HTR-8/SVneo (cell line): ENCODE measurements at regions not wholly inside any gene's neighbourhood (a gene's known extent, or its start where the extent isn't known, plus 50 kb on each side); places are given as distances from the start of the nearest gene placed in this dataset.

Source experiments
- DNase-seq: peaks from one replicate; pipeline ENCODE4 v3.0.0; 2011; ENCODE audit warnings: low spot score, mixed read lengths; ENCODE audit not compliant: insufficient read length
- FAIRE-seq: peaks from 2 replicates; lab custom pipeline; 2011; peaks lifted over from hg19 to GRCh38; lab: Jason Lieb, UNC

- FAIRE-seq: no peak
Observed at GRCh38 chr12:89258240-89258969, 93.9 kb downstream of the DUSP6 start.

DNA sequence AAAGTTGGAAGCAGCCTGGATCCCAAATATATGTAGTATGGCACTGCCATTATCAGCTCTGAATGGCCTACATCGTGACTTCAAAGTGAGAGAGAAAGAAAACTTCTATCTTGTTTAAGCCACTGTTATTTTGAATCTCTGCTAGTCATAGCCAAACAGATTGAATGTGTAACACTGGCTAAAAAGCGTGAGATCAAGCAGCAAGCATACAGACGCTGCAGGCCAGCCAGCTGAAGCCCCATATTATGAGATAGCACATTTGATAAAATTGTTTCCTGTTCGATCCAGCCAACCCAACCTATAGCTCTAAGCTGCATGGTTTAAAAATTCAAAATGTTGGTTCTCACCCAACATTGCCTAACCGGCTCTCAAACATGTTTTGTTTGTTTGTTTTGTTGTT is 95.0 kb downstream of the DUSP6 start:
- no peak for FAIRE-seq
- no peak for DNase-seq

More at GRCh38 chr12:89258240-89258969, 93.9 kb downstream of the DUSP6 start:
- DNase-seq: no peak

DNA sequence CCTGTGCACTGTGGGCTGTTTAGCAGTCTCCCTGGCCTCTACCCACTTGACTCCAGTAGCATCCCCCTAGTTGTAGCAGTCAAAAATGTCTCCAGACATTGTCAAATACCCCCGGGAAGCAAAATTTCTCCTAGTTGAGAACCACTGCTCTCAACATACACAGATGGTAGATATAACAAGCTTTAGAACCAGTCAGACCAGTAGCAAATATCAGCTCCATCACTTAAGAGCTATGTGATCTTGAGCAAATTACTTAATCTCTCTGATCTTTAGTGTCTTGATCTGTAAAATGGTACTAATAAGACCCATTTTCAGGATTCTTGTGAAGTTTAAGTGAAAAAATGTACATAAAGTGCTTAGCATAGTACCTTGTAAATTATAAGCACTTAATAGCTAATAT is 96.2 kb downstream of the DUSP6 start:
- no peak for FAIRE-seq
- no peak for DNase-seq

DNA sequence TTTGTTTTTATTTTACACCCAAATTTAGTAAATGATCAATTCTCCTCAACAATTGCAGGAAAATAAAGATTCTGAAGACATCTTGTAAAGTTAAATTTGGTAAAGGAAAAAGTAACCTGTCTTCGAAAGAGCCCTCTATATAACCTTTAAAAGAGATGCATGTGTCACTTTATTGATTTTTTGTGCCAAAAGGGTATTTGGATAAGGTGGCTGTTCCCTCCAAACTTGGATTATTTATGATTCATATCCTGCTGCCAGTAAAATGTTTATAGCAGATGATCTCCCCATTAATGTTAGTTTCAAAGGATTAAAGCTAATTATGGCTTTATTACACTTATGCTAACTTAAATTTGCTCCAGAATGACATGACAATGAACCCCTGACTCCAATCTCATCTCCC is 98.8 kb downstream of the DUSP6 start:
- FAIRE-seq (no peak), DNase-seq (no peak)

GRCh38 chr12:89252284-89252683 is 100.0 kb downstream of the DUSP6 start:
- DNase-seq: no peak
- no peak for FAIRE-seq

DNA sequence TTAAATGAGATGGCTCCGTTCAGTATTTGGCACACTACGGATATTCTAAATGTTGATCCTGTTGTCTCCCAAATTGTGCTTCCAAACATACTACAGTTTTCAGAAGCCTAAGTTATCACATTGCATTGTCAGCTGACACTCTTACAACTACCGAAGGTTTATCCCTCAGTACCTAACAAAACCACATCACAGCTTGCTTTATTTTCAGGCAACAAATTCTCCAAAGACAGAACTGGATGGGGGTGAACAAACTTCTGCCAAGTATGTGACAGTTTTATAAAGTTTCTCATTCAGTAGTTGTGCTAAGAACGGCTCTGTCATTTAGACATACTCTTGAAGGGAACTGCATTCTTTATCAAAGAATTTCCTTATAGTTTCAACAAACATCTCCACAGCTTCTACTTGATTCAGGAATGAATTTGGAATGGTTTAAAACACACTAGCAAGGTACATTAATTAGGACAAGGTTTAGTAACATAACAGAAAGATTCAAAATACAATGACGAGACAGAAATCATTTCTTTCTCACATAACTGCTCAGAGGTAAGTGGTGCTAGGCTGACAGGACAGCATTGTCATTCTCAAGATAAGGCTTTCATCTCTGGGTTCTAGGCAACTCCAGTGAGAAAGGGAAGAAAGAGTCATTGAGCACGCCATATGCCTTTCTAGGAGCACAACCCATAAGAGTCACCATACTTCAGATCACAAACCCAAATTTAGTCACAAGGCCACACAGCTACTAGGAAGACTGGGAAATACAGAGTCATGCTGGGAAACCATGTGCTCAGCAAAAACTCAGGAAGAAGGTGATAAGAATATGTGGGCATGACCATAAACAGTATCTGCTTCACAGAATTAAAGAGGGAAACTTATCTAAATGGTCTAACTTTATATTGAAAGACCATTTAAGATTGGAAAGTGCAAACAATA is 100.7 kb downstream of the DUSP6 start:
- no peak for FAIRE-seq
- DNase-seq: no peak

DNA sequence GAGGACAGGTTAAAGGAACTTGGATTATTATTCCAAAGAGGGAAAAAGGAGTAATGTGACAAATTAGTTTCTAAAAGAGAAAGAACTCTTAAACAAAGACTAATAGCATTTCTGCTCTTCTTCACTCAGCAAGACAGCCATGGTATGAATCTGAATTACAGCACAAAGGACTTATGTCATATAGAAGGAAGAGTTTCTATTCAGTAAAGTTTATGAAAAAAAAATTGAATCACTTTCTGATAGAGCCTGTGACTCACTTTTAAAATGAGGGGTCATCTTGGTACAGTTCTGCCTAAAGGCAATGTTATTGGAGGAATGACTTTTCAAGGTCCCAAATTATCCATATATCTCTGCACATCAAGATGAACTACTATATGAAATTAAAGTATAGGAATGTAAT is 101.7 kb downstream of the DUSP6 start:
- FAIRE-seq (no peak), DNase-seq (no peak)

DNA sequence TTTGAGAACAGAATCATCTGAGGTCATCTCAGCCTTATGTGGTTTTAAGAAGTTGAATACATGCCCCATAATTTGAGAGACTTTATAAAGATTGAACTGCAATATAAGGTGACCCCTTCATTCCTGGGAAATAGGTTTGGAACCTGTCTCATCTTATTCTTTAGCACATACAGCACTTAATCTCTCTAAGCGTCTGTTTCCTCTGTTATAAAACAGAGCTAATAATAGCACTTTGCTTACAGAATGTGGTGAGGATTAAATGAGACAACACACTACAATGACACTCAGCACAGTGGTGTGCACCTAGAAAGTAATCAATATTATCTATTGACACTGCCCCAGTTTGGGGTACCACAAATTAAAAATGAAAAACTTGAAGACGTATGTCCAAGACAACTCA is 102.1 kb downstream of the DUSP6 start:
- FAIRE-seq: no peak

GRCh38 chr12:89247967-89248366 is 104.3 kb downstream of the DUSP6 start:
- FAIRE-seq: no peak

More for the DNA sequence above, 102.1 kb downstream of the DUSP6 start:
- no peak for DNase-seq

DNA sequence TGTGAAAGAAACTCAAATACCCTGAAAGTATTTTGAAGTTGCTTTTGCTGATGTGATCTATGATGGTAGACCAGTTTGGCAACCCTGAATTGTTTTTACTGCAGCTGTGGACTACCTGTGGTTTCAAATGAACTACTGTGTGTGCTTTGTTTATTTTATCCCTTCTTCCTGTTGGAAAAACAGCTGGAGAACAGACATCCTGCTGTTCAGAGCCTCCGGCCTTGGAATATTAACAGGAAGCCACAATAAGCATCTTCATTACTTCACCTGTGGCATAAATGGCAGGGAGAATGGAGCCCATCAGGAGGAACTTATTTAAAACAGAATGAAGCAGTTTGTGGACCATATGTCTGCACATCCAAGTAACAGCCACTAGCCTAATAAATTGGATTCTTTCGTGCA is 104.8 kb downstream of the DUSP6 start:
- FAIRE-seq (no peak), DNase-seq (no peak)

More at GRCh38 chr12:89247967-89248366, 104.3 kb downstream of the DUSP6 start:
- DNase-seq: no peak

DNA sequence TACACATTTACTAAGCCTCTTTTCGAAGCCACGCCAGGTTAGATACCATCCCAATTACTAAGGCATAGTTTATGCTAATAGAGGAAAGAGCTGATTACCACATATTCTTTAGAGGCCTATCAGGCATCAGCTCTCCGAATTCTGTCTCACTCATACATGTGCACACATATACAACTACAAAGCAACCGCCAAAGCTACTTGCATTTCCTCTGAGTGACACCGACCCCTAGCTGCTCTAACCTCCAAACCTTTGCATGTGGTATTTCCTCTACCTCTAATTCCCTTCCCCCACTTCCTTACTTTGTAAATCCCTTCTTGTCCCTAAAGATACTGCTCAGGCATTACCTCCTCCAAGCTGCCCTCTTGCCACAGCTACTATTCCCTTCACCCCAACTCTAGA is 107.2 kb downstream of the DUSP6 start:
- no peak for DNase-seq
- FAIRE-seq: no peak

DNA sequence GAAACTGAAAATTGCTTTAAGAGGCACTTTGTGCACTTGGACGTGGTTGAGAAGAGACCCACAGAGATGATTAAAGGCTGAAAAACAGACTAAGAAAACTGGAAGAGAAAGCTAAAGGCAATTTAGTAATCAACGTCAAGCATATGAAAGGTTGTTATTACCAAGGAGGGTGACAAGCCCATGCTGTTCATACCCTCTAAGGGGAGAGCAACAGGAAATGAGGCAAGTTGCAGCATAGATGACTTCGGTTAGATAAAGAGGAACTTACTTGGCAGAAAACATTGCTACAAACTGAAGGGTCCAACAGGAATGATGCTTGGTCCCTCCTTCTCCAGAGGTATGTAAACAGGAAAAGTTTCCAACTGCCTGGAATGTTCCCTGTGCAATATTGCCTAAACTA is 107.8 kb downstream of the DUSP6 start:
- no peak for DNase-seq
- no peak for FAIRE-seq

DNA sequence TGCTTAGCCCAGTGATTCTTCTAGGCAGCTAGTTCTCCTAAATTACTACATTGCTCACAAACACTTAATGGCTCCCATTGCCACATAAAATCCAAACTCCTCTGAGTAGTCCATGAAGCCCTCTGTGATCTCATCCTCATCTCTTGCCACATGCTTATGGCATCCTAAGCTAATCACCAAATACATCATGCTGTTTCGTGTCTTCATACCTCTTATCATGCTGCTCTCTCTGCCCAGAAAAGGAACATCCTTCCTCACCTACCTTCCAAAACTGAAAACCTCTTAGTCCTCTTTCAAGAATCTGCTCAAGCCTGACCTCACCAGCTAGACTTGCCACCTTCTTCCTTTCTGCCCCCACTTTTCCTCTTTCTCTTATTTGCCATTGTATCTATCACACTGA is 108.5 kb downstream of the DUSP6 start:
- DNase-seq: no peak
- FAIRE-seq: no peak

DNA sequence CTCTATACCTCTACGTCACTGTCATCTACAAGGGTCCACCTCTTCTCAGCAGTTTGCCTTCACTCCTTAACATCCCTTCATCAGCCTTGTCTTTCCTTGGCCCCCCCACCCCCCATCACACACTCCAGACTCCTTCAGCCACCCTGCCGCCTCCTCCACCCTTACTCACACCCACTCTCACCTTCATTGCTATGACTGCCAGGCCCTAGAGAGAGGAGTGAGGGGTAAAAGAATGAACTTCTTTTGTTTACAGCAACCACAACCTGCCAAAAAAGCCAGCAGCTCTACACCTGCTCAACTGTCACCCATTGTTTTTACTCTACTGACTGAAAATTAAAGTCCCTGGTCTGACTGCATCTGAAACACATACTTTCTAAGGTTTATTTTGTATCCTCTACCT is 112.8 kb downstream of the DUSP6 start:
- FAIRE-seq: no peak
- DNase-seq: no peak

DNA sequence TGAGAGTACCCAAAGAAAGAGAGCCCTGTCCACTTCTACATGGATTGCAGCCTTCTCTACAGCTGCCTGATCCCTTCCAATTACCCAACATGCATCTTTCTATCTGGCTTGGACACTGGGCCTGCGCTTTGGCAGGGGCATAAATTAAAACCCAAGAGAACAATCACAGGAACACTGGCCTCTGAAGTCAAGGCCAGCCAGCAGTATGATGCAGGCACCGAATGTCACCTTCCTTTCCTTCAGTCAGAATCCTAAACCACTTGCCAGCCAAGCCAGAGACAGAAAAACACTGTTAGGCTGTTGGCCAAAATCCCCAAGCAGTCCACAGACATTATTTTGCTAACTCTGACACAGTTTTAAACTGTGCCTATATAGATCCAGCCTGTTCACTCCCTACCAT is 113.7 kb downstream of the DUSP6 start:
- DNase-seq (no peak), FAIRE-seq (no peak)

GRCh38 chr12:89237763-89238162 is 114.5 kb downstream of the DUSP6 start:
- no peak for DNase-seq
- FAIRE-seq: no peak

DNA sequence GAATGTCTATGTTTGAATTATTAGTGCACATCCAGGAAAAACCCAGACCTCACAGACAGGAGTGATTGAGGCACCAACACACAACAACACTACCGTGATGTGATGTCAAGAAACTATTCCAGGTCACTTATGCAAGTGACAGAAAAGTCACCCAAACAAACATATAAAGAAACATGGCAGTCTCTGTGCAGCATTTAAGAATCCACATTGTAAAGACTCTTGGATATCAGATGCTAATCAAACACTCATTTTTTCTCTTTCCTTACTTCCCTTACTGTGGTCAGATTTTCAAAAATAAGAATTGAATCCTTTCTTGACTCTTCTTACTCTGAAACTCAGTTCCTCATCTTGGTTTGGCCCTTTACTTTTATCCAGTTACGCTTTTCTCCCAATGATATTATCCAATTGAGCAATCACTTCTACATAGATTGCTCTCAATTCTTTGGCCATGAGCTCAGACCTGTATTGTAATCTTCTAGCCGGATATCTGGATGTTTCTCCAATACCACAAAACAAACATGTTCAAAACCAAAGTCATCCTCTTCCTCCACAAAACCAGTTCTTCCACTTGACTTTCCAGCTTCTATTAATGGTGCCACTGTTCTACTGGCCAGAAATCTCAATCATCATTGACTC is 115.4 kb downstream of the DUSP6 start:
- FAIRE-seq: no peak

DNA sequence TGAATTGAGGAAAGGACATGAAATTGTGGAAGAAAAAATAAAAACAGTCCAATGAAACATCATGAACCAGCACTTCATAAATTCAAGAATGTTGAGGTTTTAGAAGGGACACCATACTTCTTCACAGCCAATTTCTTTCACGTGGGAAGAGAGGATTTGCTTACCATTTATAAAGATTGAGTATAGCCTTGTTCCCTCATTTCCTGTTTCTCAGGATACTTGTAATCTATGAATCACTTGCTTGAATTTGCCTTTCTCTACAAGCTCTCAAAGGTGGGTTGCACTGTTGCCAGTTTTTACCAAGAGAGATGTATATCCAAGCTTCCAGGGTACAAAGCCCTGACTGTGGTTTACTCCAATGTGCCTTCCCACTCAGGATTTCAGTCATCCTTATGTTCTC is 116.1 kb downstream of the DUSP6 start:
- FAIRE-seq: no peak
- DNase-seq: no peak

More for the DNA sequence above, 115.4 kb downstream of the DUSP6 start:
- DNase-seq: no peak

GRCh38 chr12:89235189-89235993 is 116.9 kb downstream of the DUSP6 start:
- no peak for DNase-seq
- no peak for FAIRE-seq
